ENCODE measurements at regions not wholly inside any gene's neighbourhood (a gene's known extent, or its start where the extent isn't known, plus 50 kb on each side); places are given as distances from the start of the nearest gene placed in this dataset.

- TF ChIP-seq CHD7 (IDR thresholded peaks at IDR 0.05; ENCODE audit: insufficient replicate concordance, low read length) (no peak), CEBPB (IDR thresholded peaks at IDR 0.05; ENCODE audit: low read depth, low read length) (no peak), CREB1 (IDR thresholded peaks at IDR 0.05) (no peak), ATF2 (IDR thresholded peaks at IDR 0.05; ENCODE audit: low read length) (no peak), POLR2A (IDR thresholded peaks at IDR 0.05; ENCODE audit: control extremely low read depth in 1 of 2, low read depth in 2 of 2, low read length in 2 of 2) (no peak), TAF7 (optimal IDR thresholded peaks at IDR 0.05; ENCODE audit: borderline replicate concordance, low read depth, low read length) (no peak), RXRA (IDR thresholded peaks at IDR 0.05; ENCODE audit: insufficient read depth, low read depth, low read length) (no peak)
Measured at GRCh38 chr4:186876961-186877626, 153.4 kb upstream of the FAT1 start (continued).

Measured in H1 (cell line).